ENCODE measurements at regions not wholly inside any gene's neighbourhood (a gene's known extent, or its start where the extent isn't known, plus 50 kb on each side); places are given as distances from the start of the nearest gene placed in this dataset.

- TF ChIP-seq ZMIZ1 (IDR thresholded peaks at IDR 0.05; ENCODE audit: low read depth in 2 of 2, low read length in 2 of 2) (no peak), MLLT1 (IDR thresholded peaks at IDR 0.05) (no peak)
Observed at GRCh38 chr3:27877061-27878013, 155.2 kb upstream of the EOMES start (continued).

- intact Hi-C loops (cut with micrococcal nuclease) (loop anchor here (10.0 kb wide), 1 partner anchor 57 kb away; no protein-coding TSS in a partner anchor), in situ Hi-C loops (cut with MboI) (no loop called here)
- H3K9me1 ChIP-seq (ENCODE audit: control insufficient read depth, insufficient read depth, low read length): no peaks in the 10 kb centered on the region
- H3K79me2 ChIP-seq (ENCODE audit: control insufficient read depth, insufficient read depth, low read length): no peaks in the 10 kb centered on the region
- no peak overlapping the region for H2AFZ ChIP-seq (ENCODE audit: low read depth, low read length)
- BruUV-seq (replicated peaks): no TSS peak
- CTCF ChIA-PET (ENCODE audit: low intra/inter-chr PET ratio): no interaction called here
- H4K20me1 ChIP-seq (replicated peaks; ENCODE audit: control insufficient read depth, insufficient read depth, low read length): no peaks in the 10 kb centered on the region
- DNase-seq (ENCODE audit: extremely low read depth in 1 of 4, low spot score in 3 of 4): no peak
- H3K4me1 ChIP-seq (replicated peaks in 1 of 2; ENCODE audit: control insufficient read depth in 2 of 2, insufficient read depth in 2 of 2, low read length in 2 of 2): no peaks in the 10 kb centered on the region
- H3K9me3 ChIP-seq (replicated peaks; ENCODE audit: control insufficient read depth, insufficient read depth, low read depth, low read length): no peaks in the 10 kb centered on the region
- no peaks in the 10 kb centered on the region for H3K36me3 ChIP-seq (ENCODE audit: control insufficient read depth, insufficient read depth, low read length)
- no peak for ATAC-seq
- no peak overlapping the region for H3K4me3 ChIP-seq
- WGBS (ENCODE audit: insufficient coverage, low coverage, missing lambda C conversion rate): 0% methylated on average over 1 of the region's 1 CpG
- H3K27me3 ChIP-seq (ENCODE audit: control insufficient read depth in 2 of 2, insufficient read depth in 2 of 2, low read length in 2 of 2): no peaks in the 10 kb centered on the region
- POLR2A ChIA-PET: interaction anchor here (0.6 kb wide), 1 partner anchor 30 kb away, joined by 3 read pairs; no protein-coding TSS in a partner anchor
- H3K27ac ChIP-seq (ENCODE audit: extremely low read depth, low read depth, low read length): no peak overlapping the region
- H3K9ac ChIP-seq (ENCODE audit: insufficient read depth in 1 of 2, low read depth in 2 of 2, low read length in 2 of 2): no peak overlapping the region
- no peak for FAIRE-seq
- H3K4me2 ChIP-seq (ENCODE audit: insufficient read depth, low read length): no peak overlapping the region
- TF ChIP-seq PYGO2 (tag; IDR thresholded peaks at IDR 0.05) (no peak), SREBF2 (CRISPR knock-in tag; IDR thresholded peaks at IDR 0.05) (no peak), GMEB1 (CRISPR knock-in tag; IDR thresholded peaks at IDR 0.05) (no peak), MTA2 (IDR thresholded peaks at IDR 0.05; ENCODE audit: low read depth) (no peak), BCOR (IDR thresholded peaks at IDR 0.05) (no peak), RNF2 (IDR thresholded peaks at IDR 0.05) (no peak)
Observed at GRCh38 chr3:27878014-27878383, 155.9 kb upstream of the EOMES start.

Data from K562 (cell line).